RPMI7951 (cell line): ENCODE measurements at regions not wholly inside any gene's neighbourhood (a gene's known extent, or its start where the extent isn't known, plus 50 kb on each side); places are given as distances from the start of the nearest gene placed in this dataset.
"Not testable (repeated sequence)": the region's sequence is repeated elsewhere in the genome, so short reads cannot be mapped to it uniquely, and the experiment has no call there.

ENCODE experiments used
- DNase-seq: peaks from one replicate; pipeline ENCODE4 v3.0.0-alpha.2; 2012; ENCODE audit warnings: low read depth

DNA sequence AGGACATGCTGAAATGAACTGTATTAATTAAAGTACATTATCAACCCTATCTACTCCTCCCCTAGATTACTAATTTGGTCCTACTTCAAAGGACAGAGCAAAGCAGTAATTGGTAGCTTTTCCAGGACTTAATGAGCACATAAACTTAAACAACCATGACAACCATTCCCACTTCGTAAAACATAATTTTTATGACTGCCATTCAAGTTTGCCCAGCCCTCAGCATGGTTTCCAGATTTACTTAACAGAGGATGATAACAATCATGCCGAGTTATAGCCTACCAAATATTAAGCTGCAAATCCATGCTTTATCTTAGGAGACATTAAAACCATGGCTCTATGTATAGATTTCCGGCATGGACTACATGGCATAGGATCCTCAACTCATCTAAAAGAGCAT lies 401.1 kb upstream of the CHAC2 start:
- no peak for DNase-seq

DNA sequence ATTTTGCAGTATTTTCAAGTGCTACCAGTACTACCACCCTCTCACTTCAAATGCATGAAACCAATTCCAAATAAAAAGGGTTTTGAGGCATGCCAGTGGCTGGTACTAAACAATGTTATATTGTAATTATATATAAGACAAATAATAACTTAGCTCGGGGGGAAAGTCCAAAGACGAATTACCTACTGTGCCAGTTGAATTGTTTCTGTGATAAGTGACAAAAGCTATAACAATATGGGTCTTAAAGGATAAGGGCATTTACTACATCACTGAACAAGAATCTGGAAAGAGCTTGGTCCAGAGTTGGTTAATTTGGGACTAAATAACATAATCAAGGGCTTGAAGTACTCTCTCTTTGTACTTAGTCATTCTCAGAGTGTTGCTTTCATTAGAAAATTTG lies 404.7 kb upstream of the CHAC2 start:
- DNase-seq = no peak

DNA sequence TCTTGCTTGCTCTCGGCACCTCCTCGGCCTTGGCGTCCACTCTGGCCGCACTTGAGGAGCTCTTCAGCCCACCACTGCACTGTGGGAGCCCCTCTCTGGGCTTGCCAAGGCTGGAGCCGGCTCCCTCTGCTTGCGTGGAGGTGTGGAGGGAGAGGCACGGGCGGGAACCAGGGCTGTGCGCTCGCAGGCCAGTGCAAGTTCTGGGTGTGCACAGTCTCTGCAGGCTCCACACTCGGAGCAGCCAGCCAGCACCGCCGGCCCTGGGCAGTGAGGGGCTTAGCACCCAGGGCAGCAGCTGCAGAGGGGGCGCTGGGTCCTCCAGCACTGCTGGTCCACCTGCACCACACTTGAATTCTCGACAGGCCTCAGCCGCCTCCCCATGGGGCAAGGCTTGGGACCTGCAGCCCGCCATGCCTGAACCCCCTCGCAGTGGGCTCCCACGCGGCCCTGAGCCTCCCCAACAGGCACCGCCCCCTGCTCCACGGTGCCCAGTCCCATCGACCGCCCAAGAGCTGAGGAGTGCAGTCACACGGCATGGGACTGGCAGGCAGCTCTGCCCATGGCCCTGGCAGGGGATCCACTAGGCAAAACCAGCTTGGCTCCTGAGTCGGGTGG lies 411.2 kb upstream of the CHAC2 start:
- DNase-seq = no peak

DNA sequence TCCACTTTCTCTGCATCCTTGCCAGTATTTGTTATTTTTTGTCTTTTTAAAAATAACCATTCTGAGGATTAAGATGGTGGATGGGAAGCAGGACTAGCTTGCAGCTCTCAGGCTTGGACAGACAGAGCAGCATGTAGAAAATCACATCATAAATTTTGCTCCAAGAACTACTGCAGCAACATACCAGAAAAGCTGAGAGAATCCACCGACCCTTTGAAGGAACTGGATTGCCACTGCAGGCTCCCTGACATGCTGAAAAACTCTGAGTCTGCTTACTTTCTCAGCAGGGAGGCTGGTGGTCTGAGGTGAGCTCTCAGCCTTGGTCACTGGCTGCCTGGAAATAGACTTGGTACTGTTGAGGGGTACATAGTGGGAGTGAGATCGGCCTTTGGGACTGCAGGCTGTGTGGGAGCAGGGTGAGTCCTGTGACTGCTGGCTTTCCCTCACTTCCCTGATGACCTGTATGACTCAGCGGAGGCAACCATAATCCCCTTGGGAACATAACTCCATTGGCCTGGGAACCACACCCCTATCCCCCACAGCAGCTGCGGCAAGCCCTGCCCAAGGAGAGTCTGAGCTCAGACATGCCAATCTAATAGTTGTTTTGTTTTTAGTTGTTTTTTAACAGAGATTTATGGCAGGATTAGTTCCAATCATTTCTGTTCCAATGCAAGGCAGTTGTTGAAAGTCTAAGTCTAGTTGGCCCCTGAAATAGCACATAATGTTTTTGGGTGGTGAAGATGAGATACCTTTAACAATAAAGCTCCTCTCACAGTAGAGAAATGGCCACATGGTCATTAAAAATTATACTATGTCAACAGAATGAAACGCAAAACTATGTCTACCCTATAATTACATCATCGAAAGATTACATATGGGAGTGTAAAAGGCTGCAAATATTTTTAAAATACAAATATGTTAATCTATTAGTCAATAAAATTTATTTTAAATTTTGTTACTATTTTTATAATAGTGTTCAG lies 414.2 kb upstream of the CHAC2 start:
- peak; percentile 79 for DNase-seq

DNA sequence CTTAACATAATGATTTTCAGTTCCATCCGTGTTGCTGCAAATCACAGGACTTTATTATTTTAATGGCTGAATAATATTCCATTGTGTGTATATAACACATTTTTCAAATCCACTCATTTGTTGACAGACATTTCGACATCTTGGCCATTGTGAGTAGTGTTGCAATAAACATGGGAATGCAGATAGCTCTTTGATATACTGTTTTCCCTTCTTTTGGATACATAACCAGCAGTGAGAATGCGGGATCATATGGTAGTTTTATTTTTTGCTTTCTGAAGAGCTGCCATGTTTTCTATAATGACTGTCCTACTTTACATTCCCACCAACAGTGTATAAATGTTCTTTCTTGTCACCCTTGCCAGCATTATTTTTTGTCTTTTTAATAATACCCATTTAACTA lies 420.3 kb upstream of the CHAC2 start:
- DNase-seq = no peak

GRCh38 chr2:53342248-53342647 lies 425.4 kb upstream of the CHAC2 start:
- no peak for DNase-seq

DNA sequence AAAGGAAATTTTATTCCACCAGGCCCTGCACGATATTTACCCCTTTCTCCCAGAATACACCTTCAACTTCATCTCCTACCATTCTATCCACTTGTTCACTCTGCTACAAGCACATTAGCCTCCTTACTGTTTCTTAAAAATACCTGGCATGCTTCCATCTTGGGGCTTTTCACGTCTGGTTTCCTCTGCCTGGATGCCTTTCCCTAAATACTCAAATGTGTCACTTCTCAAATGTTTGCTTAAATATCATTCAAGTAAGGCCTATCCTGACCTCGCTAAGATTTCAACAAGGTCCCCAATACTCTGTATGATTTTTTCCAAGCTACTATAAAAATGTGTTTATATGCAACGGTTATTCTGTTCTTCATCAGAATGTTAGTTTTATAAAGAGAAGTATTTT lies 433.0 kb upstream of the CHAC2 start:
- no peak for DNase-seq

DNA sequence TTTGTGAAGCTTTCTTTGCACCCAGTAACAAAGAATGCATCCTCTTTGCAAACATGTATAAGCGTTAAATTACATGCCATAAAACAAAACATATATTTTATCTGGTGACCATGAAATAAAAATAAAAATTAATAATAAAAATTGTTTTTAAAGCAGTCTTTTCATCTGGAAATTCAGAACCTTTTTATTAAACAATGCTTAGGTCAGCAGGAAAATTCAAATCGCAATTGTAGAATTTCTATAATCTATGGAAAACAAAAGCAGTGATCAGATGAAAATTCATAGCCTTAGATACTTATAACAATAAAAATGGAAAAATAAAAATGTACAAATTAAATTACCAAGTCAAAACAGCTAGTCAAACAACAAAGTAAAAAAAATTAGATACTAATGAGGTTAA lies 435.9 kb upstream of the CHAC2 start:
- no peak for DNase-seq

DNA sequence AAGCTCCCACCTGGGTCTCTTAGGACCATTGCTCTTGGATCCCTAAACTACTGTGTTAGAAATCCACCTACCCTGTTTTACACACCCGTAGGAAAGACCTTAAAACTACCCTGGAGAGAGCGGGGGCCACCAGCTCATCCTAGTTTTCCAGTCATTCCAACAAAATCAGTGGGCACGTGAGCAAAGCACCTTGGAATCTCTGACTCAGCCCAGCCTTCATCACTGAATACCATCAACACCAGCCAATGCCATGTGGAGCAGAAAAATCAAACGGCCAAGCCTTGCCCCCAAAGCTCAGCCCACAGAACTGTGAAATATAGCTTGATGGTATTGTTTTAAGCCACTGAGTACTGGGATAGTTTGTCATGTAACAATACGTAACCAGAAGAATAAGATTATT lies 449.7 kb upstream of the CHAC2 start:
- no peak for DNase-seq

- DNase-seq = no peak
These were observed 452.5 kb upstream of the CHAC2 start for GRCh38 chr2:53315149-53315548.

DNA sequence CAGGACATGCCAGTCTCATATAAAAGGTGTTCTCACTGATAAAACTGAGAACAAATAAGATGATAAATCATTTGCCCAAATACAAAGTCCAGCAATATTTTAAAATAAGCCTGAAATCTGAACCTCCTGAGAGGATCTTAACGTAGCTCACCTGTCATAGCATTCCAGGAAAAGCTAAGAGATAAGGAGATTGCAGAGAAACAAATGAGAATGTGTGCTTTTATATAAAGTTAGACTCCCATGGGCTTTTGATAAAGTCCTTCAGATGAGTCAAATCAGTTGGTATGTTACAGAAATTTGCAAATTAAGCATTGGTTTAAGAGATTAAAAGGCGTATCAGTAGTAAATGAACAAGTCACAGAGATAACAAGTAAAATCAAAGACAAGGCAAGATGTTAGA lies 452.9 kb upstream of the CHAC2 start:
- DNase-seq = no peak

DNA sequence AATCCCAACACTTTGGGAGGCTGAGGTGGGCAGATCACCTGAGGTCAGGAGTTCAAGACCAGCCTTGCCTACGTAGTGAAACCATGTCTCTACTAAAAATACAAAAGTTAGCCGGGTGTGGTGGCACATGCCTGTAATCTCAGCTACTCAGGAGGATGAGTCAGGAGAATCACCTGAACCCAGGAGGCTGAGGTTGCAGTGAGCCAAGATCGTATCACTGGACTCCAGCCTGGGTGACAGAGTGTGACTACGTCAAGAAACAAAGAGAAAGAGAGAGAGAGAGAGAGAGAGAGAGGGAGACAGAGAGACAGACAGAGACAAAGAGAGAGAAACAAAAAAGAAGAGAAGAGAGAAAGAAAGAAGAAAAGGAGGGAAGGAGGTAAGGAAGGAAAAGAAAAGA lies 454.0 kb upstream of the CHAC2 start:
- DNase-seq = not testable (repeated sequence)

GRCh38 chr2:53312721-53313120 lies 454.9 kb upstream of the CHAC2 start:
- no peak for DNase-seq

DNA sequence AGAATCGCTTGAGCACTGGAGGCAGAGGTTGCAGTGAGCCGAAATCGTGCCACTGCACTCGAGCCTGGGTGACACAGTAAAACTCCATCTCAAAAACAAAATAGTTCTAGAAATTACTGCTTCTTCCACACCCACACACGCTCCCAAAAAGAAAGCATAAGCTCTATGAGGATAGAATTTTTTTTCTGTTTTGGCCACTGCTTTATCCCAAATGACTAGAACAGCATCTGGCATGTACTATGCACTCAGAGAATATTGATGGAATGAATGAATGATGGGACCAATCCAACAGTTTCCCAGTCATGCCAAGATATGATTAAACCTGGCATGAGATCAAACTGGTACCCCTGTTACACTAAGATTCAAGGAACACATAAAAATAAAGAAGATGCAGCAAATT lies 455.4 kb upstream of the CHAC2 start:
- DNase-seq = no peak

DNA sequence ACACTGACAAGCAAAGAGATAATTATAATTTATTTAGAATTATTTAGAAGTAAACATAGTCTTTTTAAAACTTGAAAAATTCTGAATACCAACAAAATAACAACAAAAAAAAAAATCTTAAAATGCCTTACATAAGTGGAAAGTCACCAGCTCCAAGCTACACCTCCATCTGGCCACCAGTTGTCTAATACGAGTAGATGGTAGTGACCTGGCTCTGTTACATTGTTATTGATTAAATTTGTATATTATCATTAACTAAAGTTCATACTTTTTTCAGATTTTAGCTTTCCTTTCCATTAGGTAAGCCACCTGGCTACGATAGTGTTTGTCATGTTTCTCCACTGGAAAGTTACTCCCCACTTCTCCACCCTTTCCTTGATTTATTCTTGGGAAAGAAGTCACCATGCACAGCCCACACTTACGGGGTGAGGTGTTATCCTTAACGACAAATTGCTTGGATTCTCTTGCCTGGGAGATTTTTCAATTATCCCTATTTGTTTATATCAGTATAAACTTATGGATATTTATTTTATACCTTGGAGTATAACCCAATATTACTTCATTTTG lies 464.5 kb upstream of the CHAC2 start:
- no peak for DNase-seq

GRCh38 chr2:53302455-53302854 lies 465.1 kb upstream of the CHAC2 start:
- DNase-seq = no peak

DNA sequence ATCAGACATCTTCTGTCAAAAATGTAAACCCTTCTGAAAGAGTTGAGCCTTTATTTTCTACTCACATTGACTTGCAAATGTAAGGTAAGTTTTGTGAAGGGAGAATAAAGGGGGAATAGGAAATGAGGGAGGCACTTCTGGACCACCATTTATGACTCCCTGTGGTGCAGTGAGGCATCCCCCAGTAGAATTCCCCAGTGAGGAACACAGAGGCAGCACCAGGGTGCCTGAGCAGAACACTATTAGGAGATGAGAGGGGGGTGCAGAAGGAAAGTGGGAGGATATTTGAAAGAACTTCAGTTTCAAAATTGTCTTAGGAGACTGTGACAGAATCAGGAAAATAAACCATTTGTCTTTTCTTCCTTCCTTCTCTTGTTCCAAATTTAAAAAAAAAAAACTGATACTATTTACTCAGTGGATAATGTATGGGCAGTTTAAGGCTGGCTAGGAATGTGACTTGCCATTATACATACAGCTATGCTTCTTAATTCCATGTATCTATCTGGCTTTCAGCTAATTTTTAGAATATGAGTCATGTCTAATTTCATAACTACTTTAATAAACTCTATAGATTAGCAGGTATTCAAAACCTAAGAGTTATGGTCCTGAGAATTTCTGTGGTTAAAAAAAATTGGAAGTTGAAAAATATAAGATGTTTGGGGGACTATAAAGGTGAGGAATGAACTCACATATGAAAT lies 478.1 kb upstream of the CHAC2 start:
- DNase-seq = no peak

- DNase-seq = no peak
These were observed 481.3 kb upstream of the CHAC2 start for GRCh38 chr2:53286345-53286744.

DNA sequence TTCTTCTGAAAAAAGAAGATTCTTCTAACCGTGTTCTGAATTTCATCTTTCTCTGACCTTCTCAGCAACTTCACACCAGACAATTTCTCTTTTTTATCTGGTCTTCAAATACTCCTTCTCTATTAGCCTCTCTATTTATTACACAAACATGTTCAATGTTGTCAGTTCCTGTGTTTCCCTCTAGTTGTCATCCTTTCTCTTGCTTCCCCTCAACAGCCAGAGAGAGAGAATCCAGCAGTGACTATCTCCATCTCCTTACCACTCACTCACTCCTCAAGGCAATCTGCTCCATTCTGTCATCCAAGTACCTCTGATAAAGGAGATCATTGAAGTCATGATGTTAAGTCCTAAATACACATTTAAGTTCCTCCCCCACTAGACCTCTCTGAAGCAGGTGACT lies 491.9 kb upstream of the CHAC2 start:
- no peak for DNase-seq

DNA sequence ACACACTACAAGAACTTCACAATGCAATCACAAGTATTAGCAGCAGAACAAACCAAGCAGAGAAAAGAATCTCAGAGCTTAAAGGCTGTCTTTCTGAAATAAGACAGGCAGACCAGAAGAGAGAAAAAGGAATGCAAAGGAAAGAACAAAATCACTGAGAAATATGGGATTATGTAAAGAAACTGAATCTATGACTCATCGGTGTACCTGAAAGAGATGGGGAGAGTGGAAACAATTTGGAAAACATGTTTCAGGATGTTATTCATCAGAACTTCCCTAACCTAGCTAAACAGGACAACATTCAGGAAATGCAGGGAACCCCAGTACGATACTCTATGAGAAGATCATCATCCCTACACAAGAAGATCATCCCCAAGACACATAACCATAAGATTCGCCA lies 499.0 kb upstream of the CHAC2 start:
- no peak for DNase-seq

DNA sequence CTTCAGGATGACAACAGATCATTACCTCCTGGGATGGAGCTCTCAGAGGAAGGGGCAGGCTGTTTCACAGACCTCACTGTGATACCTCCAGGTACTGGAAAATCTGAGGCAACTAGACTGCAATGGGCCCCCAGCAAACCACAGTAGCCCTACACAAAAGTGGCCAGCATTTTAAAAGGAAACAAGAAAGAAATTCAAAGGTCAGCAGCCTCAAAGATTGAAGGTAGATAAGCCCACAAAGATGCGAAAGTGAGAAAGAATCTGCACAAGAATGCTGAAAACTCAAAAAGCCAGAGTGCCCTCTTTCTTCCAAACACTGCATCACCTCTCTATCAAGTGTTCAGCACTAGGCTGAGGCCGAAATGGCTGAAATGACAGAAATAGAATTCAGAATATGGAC lies 499.5 kb upstream of the CHAC2 start:
- DNase-seq = no peak

GRCh38 chr2:53265544-53266299 lies 501.9 kb upstream of the CHAC2 start:
- DNase-seq = no peak
